Endothelial cell of umbilical vein (primary cell): ENCODE measurements at regions not wholly inside any gene's neighbourhood (a gene's known extent, or its start where the extent isn't known, plus 50 kb on each side); places are given as distances from the start of the nearest gene placed in this dataset.
A peak's percentile ranks its signal among the peaks of the same experiment; 100 is the strongest.

Experiments used
- BruUV-seq: library from RNA; stranded (reverse); fragments of 400-500 nt; replicated peaks from 2 replicates; lab custom pipeline; 2021; lab: Mats Ljungman, UMichigan
- CTCF ChIA-PET: fragments of 300-600, 350-600 bp; sonication (Branson Sonifier 250); formaldehyde crosslinking; loops from one replicate; lab custom pipeline; 2021; ENCODE audit warnings: antibody characterized with exemption, inconsistent platforms; lab: Charles Lee
- POLR2A ChIA-PET: fragments of 300-600, 350-600 bp; sonication (Branson Sonifier 250); formaldehyde crosslinking; loops from one replicate; lab custom pipeline; 2021; ENCODE audit warnings: antibody characterized with exemption, inconsistent platforms; lab: Charles Lee
- DNase-seq: peaks from one replicate; pipeline ENCODE4 v3.0.0-alpha.2; 2011; ENCODE audit warnings: low read depth, low spot score
- FAIRE-seq: peaks from 2 replicates; lab custom pipeline; 2011; peaks lifted over from hg19 to GRCh38; lab: Jason Lieb, UNC
- H2AFZ ChIP-seq: 2 replicates; pipeline ENCODE4 v1.6.0; 2012; ENCODE audit warnings: low read depth, low read length, control low read depth, inconsistent platforms
- H3K27ac ChIP-seq: 2 replicates; pipeline ENCODE4 v1.5.1; 2011; ENCODE audit warnings: low read depth, mild to moderate bottlenecking, control low read depth, low read length, moderate library complexity; ENCODE audit not compliant: insufficient read depth
- H3K27me3 ChIP-seq, 2 experiments: 2 replicates each; pipeline versions ENCODE4 v1.6.0 to v1.6.1; 2011; ENCODE audit warnings: low read length in 2 of 2, mixed read lengths in 1 of 2; ENCODE audit not compliant: control insufficient read depth in 2 of 2, insufficient read depth in 2 of 2
- H3K36me3 ChIP-seq, 2 experiments: 2 replicates in 1 of 2; 3 replicates in 1 of 2; pipeline ENCODE4 v1.5.1; 2011; ENCODE audit warnings: low read length in 2 of 2, mild to moderate bottlenecking in 1 of 2, moderate library complexity in 1 of 2; ENCODE audit not compliant: control insufficient read depth in 2 of 2, insufficient read depth in 2 of 2; ENCODE audit errors: extremely low read depth in 1 of 2
- H3K4me1 ChIP-seq: 3 replicates; pipeline ENCODE4 v1.5.1; 2011; ENCODE audit warnings: mild to moderate bottlenecking, low read length; ENCODE audit not compliant: control insufficient read depth, insufficient read depth; ENCODE audit errors: extremely low read depth
- H3K4me2 ChIP-seq: 2 replicates; pipeline ENCODE4 v1.6.1; 2011; ENCODE audit warnings: low read length, control low read depth, mixed read lengths; ENCODE audit not compliant: insufficient read depth
- H3K4me3 ChIP-seq, 3 experiments: fragments of 200-600 bp in 1 of 3; sonication (generic), shearing (Covaris generic) in 1 of 3; replicated peaks in 1 of 3; 2 replicates each; pipeline ENCODE4 v1.5.1; 2011 to 2016; ENCODE audit warnings: control low read depth in 3 of 3, low read length in 3 of 3, mild to moderate bottlenecking in 2 of 3, inconsistent platforms in 1 of 3, low read depth in 1 of 3, moderate library complexity in 1 of 3; ENCODE audit not compliant: insufficient read depth in 1 of 3
- H3K79me2 ChIP-seq: 2 replicates; pipeline ENCODE4 v1.6.0; 2012; ENCODE audit warnings: low read length, inconsistent platforms; ENCODE audit not compliant: control insufficient read depth, insufficient read depth
- H3K9ac ChIP-seq: replicated peaks from 2 replicates; pipeline ENCODE3; 2011; ENCODE audit warnings: low read length, control low read depth; ENCODE audit not compliant: insufficient read depth; ENCODE audit errors: extremely low read depth
- H3K9me1 ChIP-seq: replicated peaks from 3 replicates; pipeline ENCODE4 v1.6.0; 2011; ENCODE audit warnings: mild to moderate bottlenecking, low read length; ENCODE audit not compliant: control insufficient read depth, insufficient read depth; ENCODE audit errors: extremely low read depth
- H3K9me3 ChIP-seq: replicated peaks from 2 replicates; pipeline ENCODE4 v1.5.1; 2012; ENCODE audit warnings: low read length, inconsistent platforms; ENCODE audit not compliant: control insufficient read depth, insufficient read depth
- H4K20me1 ChIP-seq: replicated peaks from 2 replicates; pipeline ENCODE3; 2011; ENCODE audit warnings: mild to moderate bottlenecking, low read length; ENCODE audit not compliant: control insufficient read depth, insufficient read depth; ENCODE audit errors: extremely low read depth
- CTCF ChIP-seq, 2 donors: IDR thresholded peaks; 1 replicate in 1 of 2; 2 replicates in 1 of 2; pipeline ENCODE4 v1.5.1; 2011; ENCODE audit warnings: low read length in 2 of 2, mild to moderate bottlenecking in 2 of 2, moderate library complexity in 2 of 2, control low read depth in 1 of 2, inconsistent platforms in 1 of 2, low read depth in 1 of 2; ENCODE audit not compliant: insufficient read depth in 1 of 2; ENCODE audit errors: extremely low read depth in 1 of 2
- EZH2 ChIP-seq: IDR thresholded peaks from 2 replicates; pipeline ENCODE4 v1.6.1; 2012; ENCODE audit warnings: borderline replicate concordance, low read depth, mild to moderate bottlenecking, moderate library complexity, low read length, inconsistent platforms; ENCODE audit not compliant: severe bottlenecking
- FOS ChIP-seq: IDR thresholded peaks from 2 replicates; pipeline ENCODE4 v1.6.1; 2011; ENCODE audit warnings: mild to moderate bottlenecking, low read length, moderate library complexity, borderline replicate concordance; ENCODE audit not compliant: insufficient read depth
- GATA2 ChIP-seq: IDR thresholded peaks from 2 replicates; pipeline ENCODE4 v1.7.0; 2011; ENCODE audit warnings: low read depth, mild to moderate bottlenecking, moderate library complexity, mixed read lengths, low read length; ENCODE audit not compliant: insufficient read length, insufficient read depth
- JUN ChIP-seq: IDR thresholded peaks from 2 replicates; pipeline ENCODE4 v1.6.1; 2011; ENCODE audit warnings: borderline replicate concordance, low read depth; ENCODE audit not compliant: insufficient read length, insufficient read depth
- POLR2A ChIP-seq: IDR thresholded peaks from 2 replicates; pipeline ENCODE4 v1.6.1; 2012; ENCODE audit warnings: low read depth, mild to moderate bottlenecking, control low read depth, low read length
- dilution Hi-C: fragments of 300-500 bp; cut with MboI; formaldehyde crosslinking; loops from one replicate; pipeline ENCODE4 v1.15.0; 2019; ENCODE audit warnings: low sequenced_read_pairs; ENCODE audit not compliant: extremely low pct_ligation_motif_present
- intact Hi-C: fragments of 100-400 bp; cut with micrococcal nuclease; formaldehyde crosslinking; loops from one replicate; pipeline ENCODE4 v1.10.0; 2022

GRCh38 chr9:12875191-12875590 lies 100.4 kb downstream of the LURAP1L start:
- no peaks in the 10 kb centered on the region for H3K36me3 ChIP-seq
- H3K4me2 ChIP-seq, result no peak overlapping the region
- no peak overlapping the region for H3K4me3 ChIP-seq
- dilution Hi-C loops (no loop called here), intact Hi-C loops (no loop called here)
- H3K4me1 ChIP-seq, result peaks cover 11% of the 10 kb centered on the region
- no TSS peak for BruUV-seq
- TF ChIP-seq FOS (peak; percentile 45), CTCF (IDR thresholded peaks at IDR 0.05; ENCODE audit: extremely low read depth in 1 of 2, insufficient read depth in 1 of 2, low read depth in 1 of 2, low read length in 2 of 2) (no peak)
- no peaks in the 10 kb centered on the region for H3K9me3 ChIP-seq
- no peak for FAIRE-seq
- H3K27ac ChIP-seq, result no peak overlapping the region
- CTCF ChIA-PET, result interaction anchor here (0.5 to 1.2 kb wide), 3 partner anchors 9 to 76 kb away, joined by 3 to 4 read pairs (median 4); no protein-coding TSS in a partner anchor
- no peak overlapping the region for H2AFZ ChIP-seq
- no peaks in the 10 kb centered on the region for H3K79me2 ChIP-seq
- no peak overlapping the region for H3K9ac ChIP-seq
- no peaks in the 10 kb centered on the region for H3K27me3 ChIP-seq
- H4K20me1 ChIP-seq, result no peaks in the 10 kb centered on the region
- no peak for DNase-seq
- no peaks in the 10 kb centered on the region for H3K9me1 ChIP-seq
- POLR2A ChIA-PET, result no interaction called here

DNA sequence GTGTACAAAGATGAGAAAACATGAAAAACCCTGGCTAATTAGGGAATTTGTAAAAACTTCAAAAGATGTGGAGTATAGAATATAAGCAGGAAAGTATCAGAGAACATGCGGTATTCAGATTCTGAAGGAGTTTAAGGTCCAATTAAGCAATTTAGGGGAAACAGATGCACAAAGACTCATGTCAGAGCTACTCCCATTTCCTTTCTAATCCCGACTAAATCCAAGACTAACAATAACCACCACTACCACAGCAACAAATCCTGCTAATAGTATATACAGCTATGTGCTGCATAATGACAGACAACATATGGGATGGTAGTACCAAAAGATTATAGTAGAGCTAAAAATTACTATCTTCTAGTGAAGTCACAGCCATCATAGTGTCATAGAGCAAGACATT lies 102.1 kb downstream of the LURAP1L start:
- no peak overlapping the region for H3K4me2 ChIP-seq
- no peak overlapping the region for H3K4me3 ChIP-seq
- no peaks in the 10 kb centered on the region for H4K20me1 ChIP-seq
- TF ChIP-seq JUN (no peak), EZH2 (no peak), POLR2A (no peak), CTCF (IDR thresholded peaks at IDR 0.05; ENCODE audit: extremely low read depth in 1 of 2, insufficient read depth in 1 of 2, low read depth in 1 of 2, low read length in 2 of 2) (no peak), GATA2 (no peak)
- BruUV-seq, result no TSS peak
- intact Hi-C loops, result no loop called here
- H3K4me1 ChIP-seq, result peaks cover 11% of the 10 kb centered on the region
- ChIA-PET POLR2A (no interaction called here), CTCF (interaction anchor here (1.0 kb wide), 2 partner anchors 10 to 100 kb away, joined by 3 to 4 read pairs; no protein-coding TSS in a partner anchor)
- H3K36me3 ChIP-seq, result no peaks in the 10 kb centered on the region
- H3K9me3 ChIP-seq, result no peaks in the 10 kb centered on the region
- dilution Hi-C loops, result no loop called here
- H3K27ac ChIP-seq, result no peak overlapping the region
- FAIRE-seq (no peak), DNase-seq (peak; percentile 56)
- no peaks in the 10 kb centered on the region for H3K9me1 ChIP-seq
- H3K27me3 ChIP-seq, result no peaks in the 10 kb centered on the region
- no peaks in the 10 kb centered on the region for H3K79me2 ChIP-seq
- no peak overlapping the region for H3K9ac ChIP-seq
- peak overlapping the region; percentile 34 for H2AFZ ChIP-seq
